Eye (tissue), 1 donor: ENCODE measurements at regions not wholly inside any gene's neighbourhood (a gene's known extent, or its start where the extent isn't known, plus 50 kb on each side); places are given as distances from the start of the nearest gene placed in this dataset.

ENCODE experiments used
- DNase-seq: peaks from one replicate; pipeline ENCODE4 v3.0.0-alpha.2; 2015

DNA sequence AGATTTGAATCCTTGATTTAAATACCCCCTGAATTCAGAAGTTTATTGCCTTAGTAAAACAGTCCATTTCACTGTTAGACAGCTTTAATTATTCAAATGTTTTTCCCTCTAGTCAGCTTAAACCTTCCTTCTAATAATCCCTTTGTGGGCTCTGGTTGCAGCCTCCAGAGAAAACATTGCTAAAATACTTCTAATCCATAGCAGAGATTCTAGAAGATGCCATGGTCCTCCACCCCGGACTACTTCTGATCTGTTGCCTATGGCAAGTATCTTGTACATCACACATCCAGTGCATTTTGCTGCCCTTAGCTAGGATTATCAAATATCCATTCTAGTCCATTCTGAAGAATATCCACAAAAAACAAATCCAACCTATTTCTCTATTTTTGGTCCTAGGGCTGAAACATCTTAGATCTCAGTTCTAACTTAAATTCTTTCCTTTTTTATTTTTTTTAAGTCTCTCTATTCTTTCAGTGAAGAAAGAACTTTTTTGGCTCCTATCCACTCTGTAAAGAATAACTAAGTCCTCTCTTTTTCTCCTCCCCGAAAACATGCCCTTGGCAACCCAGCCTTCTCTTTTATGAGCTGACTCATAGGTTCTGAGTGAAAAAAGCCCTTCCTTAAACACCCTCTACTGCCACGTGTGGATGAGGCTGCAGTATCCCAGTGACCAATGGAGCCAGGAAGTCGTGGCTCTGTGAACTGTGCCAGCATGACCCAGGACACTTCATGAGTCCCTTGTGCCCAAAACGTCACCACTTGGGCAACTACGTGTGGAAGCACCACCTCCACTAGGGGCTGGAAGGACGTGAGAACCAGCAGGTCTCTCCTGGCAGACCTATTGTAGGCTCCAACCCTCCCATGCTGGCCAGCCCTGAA, 349.8 kb downstream of the TNS1 start:
- no peak for DNase-seq

DNA sequence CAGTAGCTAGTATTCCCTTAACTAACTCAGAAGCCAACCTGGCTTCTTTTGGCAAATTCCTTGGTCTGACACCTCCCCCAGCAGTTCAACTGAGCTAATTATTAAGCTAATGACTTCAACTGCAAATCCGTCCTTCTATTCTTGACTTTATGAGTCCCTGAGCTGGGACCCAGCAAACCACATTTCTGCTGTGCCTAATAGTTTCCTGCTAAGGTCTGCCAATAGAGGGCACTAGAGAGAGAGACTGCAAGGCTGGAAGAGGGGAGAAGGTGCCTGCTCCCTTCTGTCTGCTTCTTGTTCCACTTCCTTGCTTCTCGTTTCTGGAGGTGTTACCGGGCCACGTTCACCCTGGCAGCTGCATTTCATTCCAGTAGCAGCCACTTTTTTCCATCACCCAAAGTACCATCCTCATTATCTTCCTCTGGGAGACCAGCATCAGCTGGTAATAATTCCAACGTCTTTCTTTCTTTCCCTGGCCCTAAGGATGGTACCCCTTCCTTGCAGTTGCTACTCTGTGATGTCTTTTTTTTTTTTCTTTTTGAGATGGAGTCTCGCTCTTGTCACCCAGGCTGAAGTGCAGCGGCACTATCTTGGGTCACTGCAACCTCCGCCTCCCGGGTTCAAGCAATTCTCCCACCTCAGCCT, 352.0 kb downstream of the TNS1 start:
- peak; percentile 85 for DNase-seq

DNA sequence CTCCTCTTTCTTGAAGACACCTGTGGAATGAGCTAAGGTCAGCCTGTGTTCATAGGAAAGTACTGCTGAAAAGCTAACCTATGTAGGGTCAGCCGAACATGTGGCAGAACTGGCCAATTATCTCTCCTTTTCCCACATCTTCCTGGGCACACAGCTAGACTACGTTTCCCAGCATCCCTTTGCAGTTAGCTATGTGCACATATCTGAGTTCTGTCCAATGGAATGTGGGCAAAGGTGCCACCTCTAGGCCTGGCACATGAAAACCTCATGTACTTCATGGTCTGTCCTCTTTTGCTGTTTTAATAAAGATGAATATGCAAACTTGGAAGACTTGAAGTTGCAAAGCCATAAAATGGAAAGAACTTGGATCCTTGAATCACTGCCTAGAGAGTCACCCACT, 352.6 kb downstream of the TNS1 start:
- DNase-seq = no peak

DNA sequence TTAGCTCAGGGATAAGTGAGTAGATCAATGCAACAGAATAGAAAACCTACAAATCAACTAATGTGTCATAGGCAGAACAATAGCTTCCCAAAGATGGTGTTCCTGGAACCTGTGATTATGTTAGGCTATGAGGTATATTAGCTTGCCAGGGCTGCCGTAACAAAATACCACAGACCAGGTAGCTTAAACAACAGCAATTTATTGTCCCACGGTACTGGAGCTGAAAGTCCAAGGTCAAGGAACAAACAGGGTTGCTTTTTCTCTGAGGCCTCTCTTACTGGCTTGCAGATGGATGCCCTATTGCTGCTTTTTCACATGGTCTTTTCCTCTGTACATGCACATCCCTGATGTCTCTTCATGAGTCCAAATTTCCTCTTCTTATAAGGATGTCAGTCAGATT, 354.9 kb downstream of the TNS1 start:
- DNase-seq = no peak

DNA sequence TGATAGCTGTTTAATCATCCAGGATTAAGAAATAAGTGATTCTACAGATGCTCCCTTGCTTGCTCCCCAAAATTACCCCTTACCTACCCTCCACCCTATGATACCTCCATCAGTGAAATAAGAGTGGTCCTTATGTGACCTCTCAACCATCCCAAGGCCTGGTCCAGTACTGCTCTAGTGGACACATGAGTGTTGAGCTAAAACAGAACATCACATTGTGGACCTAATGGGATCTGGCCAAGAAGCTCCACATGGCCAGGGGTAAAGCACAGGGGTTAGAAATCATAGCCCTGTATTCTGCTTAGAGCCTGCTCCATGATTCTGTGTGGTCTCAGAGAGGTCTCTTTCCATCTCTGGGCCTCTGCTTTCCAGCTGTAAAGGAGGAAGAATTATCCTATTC, 355.6 kb downstream of the TNS1 start:
- DNase-seq = no peak

DNA sequence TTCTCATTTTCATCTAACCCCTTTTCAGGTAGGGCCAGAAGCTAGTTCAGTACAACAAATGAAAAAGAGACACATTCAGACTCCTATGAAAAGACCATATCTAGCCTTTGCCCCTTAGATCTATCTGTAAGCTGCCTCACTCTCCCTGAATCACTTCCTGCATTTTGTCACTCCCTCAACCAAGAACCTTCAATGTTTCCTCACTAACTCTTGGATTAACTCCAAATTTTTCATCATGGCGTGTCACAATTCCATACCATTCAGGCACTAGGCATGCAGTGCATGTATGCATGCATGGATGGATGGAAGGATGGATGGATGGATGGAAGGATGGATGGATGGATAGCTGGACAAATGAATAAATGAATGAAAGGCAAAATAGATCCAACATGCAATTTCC, 356.9 kb downstream of the TNS1 start:
- DNase-seq = no peak

DNA sequence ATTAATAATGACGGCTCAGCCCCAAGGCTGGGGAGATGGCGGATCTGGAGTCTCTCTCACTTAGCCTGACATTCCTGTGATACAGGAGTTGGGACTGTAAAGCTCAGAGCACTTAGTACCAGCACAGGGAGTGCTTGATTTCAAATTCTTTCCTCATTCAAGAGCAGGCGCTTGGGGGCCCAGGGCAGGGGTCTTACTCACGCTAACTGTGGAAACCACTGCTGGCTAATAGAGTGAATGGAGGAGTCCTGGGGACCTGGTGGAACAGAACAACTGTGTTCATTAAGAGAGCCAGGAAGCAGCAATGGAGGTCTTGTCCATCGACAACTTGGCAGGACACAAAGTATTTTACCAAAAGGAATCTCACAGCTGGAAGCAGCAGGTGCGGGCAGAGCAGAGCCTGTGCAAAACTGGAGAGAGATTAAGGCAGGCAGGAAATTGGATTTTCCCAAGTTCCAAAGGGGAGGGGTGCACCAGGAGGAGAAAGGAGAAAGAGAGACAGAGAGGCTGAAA, 358.9 kb downstream of the TNS1 start:
- peak; percentile 86 for DNase-seq

DNA sequence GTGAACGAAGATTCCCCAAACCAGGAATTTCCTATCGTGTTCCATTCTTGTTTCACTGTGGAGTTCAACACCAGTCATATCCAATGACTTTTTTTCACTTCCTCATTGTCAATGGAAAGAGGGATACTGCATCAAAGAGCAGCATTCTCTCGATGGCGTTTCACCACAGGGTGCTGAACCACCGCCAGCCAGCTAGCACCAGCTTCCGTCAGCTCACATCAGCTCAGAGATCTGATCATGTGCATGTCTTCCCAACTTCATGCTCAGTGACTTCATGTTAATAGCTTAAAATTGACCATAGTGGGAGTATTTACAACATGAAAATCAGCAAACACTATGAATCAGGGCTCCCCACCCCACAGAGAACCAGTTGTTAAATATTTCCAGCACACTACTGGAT, 359.9 kb downstream of the TNS1 start:
- DNase-seq = peak; percentile 90

DNA sequence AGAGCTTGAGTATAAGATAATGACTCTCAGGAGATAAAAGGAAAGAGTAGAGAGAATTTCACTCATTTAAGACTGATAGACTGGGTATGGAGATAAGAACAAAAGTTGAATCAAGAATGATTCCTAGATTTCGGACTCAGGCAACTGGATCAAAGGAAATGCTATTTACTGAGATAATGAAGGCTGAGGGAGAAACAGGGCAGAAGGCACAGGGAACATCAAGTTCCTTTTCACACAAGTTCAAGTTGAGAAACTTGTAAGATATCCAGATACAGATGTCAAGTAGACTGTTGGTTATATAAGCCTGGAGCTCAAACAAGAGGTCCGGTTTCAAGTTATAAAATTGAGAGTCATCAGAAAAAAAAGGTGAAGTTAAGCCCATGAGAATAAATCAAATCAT, 360.8 kb downstream of the TNS1 start:
- DNase-seq = no peak

DNA sequence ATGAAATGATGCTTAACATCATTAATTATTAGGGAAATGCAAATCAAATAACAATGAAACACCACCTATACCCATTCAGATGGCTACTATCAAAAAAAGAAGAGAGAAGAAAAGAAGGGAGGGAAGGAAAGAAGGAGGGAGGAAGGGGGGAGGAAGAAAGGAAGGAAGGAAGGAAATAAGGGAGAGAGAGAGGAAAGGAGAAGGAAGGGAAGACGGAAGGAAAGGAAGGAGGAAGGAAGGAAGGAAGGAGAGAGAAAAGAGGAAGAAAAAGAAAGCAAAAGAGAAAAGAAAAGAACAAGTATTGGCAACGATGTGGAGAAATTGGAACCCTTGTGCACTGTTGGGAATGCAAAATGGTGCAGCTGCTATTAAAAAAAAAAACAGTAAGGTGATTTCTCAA, 363.3 kb downstream of the TNS1 start:
- no peak for DNase-seq

DNA sequence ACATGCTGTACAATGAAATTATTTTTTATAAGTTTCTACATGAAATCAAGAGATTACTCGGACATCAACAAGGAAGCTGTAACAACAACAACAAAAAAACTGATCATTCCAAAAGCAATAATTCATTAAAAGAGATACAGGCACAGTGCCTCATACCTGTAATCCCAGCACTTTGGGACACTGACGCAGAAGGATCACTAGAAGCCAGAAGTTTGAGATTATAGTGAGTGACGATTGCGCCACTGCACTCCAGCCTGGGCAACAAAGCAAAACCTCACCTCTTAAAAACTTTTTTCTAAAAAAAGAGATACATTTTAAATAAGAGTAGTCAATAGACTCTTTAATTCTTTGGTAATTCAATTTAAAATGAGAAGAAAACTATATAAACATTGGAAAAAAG, 364.3 kb downstream of the TNS1 start:
- DNase-seq = no peak

DNA sequence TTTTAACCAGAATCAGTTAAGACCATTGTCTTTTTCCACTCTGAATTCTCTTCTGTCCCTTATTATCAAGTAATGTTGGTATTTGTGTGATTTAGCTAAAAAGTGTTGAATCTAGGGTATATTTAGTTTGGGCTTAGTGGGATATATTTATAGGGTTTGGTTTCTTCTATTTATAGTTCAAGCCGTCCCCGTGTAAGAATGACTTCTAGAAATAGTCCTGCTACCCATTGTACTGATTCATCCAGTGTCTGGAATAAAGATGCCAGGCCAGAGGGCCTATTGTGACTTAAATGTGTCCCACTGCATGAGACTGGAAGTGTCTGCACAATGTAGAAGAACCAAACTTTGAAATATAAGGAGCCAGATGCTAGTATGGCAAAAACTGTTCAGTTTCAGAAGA, 364.8 kb downstream of the TNS1 start:
- DNase-seq = no peak

DNA sequence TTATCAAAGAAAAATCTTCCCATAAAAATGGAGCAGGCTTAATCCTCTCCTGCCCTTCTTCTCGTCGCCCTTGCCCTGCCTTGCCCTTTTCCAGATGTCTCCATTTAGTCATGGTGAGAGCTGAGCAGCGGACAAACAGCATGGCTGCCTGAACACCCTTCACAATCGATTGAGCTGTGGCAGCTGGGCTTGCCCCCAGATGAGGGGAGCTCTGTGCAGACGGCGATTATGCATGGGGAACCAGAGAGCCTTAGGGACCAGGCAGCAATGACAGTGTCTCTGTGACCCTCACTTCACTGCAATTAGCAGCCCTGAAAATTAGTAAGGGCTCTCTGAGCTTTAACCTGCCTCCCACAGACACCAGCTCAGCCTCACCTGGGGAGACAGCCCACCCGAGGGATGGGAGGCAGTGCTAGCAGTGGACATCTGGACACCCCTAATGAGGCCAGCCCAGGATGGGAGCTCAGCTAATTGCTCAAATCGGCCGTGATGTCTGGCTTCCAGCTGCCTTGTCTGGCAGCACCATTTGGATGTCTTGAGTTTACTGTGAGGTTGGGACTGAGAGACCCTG, 365.7 kb downstream of the TNS1 start:
- peak; percentile 94 for DNase-seq

DNA sequence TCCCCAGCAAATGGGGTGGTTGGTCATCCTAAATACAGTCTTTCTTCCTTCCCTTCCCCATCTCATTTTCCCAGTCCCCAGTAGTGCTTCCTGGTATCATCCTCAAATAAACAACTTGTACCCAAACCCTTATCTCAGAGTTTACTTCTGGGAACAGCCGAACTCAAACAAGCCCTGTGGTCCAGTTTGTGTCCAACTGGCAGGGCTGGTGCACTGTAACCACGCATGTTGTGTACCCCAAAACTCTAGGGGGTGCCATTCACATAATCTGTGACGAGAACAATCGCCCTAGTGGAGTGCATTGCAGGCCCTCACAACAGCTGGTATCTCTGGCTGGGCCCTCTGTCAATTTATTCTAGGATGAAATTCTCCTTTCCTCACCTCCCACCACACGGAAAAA, 366.2 kb downstream of the TNS1 start:
- no peak for DNase-seq

DNA sequence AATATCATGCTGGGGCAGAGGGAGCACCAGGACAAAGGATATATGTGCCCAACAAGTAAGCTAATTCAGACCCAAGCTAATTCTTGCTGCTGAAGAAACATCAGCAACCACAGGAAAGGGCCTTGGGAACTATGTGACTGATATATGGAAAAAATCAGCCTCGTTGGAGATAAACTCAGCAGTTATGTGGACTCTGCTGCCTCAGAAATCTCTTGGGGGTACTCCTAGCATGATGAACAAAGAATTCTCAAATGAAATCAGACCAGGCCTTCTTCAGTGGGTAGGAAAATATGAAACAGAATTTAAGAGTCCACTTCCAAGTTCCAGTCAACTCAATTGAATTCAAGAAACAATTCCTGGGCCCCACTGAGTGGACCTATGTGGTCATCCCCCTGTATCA, 367.9 kb downstream of the TNS1 start:
- no peak for DNase-seq

DNA sequence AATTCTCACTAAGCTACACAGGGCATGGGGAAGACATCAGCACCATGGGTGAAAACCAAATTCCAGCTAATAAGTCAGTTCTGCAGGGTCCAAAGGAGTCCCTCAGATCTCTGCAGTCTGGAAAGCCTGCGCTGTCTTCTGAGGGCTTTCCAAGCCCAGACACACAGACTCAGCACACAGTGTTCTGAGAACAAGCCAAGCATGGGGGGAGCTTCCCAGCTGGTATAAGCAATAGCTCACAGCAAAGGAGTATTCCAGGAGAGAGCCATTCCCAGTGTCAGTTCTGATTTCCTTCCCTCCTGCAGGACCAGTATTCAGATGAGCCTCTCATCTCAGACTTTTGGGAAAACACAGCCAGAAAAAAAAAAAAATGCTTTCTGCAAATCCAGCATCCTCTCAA, 370.8 kb downstream of the TNS1 start:
- no peak for DNase-seq

DNA sequence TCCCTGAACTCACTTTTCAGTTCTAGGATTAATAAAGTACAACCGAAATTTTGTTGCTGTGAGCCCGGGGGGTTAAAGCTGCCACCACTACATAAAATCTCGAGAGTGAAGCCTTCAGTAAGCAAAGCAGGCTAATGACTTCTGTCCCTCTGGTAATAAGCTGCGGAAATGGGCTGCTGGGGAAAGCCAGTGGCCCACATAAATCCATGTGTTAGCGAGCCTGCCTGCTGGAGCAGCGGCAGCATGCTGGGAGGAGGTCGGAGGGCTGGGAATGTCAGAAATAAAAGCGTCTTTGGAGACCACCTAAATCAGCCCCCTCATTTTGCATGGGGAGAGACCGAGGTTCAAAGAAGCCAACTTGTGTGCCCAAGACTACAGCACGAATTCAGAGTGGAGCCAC, 371.7 kb downstream of the TNS1 start:
- peak; percentile 69 for DNase-seq

DNA sequence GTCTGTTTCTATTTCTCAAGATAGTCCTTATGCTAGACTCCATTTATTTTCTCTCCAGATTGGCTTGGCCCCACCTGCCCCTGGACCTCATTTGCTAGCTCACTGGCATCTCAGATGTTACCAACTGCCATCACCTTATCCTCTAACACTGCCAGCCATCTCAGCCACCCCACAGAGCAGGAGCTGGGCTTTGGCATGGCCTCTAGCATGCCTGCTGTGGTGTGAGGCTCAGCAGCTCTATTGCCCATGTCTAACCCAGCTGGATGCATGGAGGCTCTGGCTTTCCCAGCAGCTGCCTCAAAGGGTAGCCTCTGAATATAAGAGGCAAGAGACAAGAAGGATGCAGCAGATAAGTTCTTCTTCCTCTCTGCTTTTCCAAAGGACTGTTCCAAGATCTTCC, 373.4 kb downstream of the TNS1 start:
- no peak for DNase-seq

DNA sequence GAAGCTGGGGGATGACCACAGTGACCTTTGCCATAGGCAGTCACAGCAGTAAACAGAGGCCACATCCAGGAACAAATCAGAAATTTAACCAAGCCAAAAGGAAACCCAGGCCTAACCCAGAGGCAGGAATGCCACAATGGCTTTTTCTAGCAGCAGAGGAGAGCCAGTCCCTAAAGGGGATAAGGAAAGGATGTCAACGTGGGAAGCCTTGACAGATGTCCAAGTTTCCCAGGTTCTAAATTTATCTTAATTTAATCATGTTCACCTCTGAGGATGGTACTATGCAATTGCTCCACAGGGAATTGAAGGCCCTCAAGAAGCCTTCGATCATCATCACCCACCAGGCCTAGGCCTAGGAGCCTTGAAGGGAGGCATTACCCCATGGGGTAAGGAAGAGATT, 374.7 kb downstream of the TNS1 start:
- DNase-seq = no peak

DNA sequence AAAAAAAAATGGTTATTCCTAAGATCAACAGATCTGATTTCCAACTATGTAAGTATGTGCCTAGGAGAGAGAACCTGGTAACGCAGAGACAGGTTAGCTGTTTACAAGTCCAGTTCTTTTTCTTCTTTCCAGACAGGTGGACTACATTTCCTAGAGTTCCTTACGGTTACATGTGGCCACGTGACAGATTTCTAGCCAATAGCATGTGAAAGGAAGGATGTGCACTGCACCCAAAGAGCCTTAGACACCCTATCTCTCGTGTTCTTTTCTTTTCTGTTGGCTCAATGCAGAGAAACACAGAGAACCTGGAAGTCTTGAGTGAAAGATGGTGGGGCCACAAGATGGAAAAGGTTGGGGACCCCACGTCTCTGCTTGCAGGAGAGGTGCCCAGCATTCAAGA, 375.9 kb downstream of the TNS1 start:
- no peak for DNase-seq

DNA sequence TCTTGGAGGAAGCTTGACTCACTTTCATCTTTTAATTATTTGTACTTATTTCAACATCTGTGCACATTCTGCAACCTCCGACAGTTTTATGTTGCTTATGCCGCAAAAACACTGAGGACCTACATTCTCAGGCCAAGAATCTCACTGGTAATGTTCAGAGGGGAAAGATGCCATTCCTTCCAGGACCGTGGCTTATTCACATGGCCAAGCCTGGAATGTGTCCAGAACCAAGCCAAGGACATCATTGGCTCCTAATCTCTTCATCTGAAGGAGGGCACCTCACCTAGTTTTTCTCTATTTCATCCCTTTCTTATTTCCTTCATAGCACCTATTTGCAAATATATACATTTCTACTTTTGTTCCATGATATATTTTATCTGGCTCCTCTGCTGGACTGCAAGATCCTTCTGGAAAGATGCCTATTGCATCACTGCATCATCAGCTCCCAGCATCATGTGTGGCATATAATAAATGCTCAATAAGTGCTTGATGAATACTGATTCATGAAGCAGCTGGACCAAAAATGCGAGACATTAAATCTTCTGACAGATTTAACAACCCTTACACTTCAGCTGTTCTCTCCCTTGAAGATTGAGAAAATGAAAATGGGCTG, 377.1 kb downstream of the TNS1 start:
- no peak for DNase-seq

DNA sequence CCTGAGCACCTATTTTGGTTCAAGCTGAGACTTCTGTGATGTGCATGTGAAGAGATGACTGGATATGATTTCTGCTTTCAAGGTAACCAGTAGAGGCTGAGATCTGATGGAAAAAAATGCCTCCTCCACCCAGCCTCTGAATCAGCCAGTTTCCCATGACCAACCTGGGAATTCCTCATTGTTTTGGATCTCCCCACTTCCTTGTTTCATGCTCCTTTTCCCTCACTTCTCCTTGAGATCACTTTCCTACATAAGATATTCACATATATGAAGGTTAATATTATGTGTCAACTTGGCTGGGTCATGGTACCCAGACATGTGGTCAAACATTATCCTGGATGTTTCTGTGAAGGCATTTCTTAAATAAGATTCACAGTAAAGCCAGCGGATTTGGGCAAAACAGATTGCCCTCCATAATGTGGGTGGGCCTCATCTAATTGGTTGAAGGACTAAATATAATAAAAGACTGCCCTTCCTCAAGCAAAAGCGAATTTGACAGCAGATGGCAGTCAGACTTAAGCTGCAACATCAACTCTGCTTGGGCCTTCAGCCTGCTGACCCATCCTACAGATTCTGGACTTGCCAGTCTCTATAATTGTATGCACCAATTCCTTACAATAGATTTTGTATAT, 379.4 kb downstream of the TNS1 start:
- DNase-seq = no peak
